ENCODE measurements at regions not wholly inside any gene's neighbourhood (a gene's known extent, or its start where the extent isn't known, plus 50 kb on each side); places are given as distances from the start of the nearest gene placed in this dataset.

DNA sequence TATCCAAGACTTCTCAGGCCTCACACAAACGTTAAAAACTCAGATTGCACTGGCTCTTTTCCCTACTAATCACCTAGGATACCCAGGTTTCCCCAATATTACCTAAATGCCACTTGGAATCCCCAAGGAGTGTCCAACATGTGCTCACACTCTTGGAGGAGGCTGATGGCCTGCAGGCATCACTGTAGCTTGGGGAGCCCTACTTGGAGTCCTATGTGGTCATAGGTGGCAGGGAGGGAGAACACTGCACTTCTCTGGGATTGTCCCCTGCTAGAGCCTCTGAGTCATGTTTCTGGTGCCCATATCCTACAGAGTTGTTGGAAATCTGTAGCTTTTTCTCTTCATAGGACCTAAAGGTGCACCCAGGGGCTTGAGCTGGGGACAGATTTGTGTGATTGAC is 433.7 kb downstream of the ARHGEF28 start:
- TF ChIP-seq, protein P1, sequence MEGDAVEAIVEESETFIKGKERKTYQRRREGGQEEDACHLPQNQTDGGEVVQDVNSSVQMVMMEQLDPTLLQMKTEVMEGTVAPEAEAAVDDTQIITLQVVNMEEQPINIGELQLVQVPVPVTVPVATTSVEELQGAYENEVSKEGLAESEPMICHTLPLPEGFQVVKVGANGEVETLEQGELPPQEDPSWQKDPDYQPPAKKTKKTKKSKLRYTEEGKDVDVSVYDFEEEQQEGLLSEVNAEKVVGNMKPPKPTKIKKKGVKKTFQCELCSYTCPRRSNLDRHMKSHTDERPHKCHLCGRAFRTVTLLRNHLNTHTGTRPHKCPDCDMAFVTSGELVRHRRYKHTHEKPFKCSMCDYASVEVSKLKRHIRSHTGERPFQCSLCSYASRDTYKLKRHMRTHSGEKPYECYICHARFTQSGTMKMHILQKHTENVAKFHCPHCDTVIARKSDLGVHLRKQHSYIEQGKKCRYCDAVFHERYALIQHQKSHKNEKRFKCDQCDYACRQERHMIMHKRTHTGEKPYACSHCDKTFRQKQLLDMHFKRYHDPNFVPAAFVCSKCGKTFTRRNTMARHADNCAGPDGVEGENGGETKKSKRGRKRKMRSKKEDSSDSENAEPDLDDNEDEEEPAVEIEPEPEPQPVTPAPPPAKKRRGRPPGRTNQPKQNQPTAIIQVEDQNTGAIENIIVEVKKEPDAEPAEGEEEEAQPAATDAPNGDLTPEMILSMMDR (conservative IDR thresholded peaks at IDR 0.05; ENCODE audit: low read length) = no peak
- TF ChIP-seq EZH2phosphoT487 (IDR thresholded peaks at IDR 0.05; ENCODE audit: borderline replicate concordance) = no peak

Measured in Loucy (cell line).